ENCODE measurements at regions not wholly inside any gene's neighbourhood (a gene's known extent, or its start where the extent isn't known, plus 50 kb on each side); places are given as distances from the start of the nearest gene placed in this dataset.
A peak's percentile ranks its signal among the peaks of the same experiment; 100 is the strongest.
"Not testable (repeated sequence)": the region's sequence is repeated elsewhere in the genome, so short reads cannot be mapped to it uniquely, and the experiment has no call there.

DNA sequence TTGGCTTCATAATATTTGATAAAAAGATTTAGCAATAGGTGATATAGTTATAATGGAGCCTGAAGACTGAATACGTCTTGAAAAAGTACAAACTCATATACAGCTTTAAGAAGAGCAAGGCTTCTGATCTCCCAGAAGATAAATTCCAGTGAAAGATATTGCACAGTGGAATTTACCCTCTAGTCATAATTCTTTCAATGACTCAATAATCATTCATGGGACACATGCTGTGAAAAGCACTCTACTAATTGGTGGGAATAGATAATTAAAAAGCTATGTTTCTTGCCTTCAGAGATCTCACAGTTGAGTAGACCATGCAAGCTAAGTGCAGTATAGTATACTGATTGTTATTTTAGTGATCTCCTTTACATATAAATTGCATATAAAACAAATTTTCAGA is 538.6 kb upstream of the CYLC2 start:
- Histone ChIP-seq H3K9ac (ENCODE audit: insufficient read length, low read depth) (no peak overlapping the region), H3K9me3 (ENCODE audit: insufficient read depth, low read length) (no peaks in the 10 kb centered on the region), H3K36me3 (ENCODE audit: insufficient read depth, insufficient read length, low read length) (no peaks in the 10 kb centered on the region), H3K27me3 (ENCODE audit: insufficient read depth, insufficient read length) (no peaks in the 10 kb centered on the region), H3K4me1 (ENCODE audit: insufficient read depth, insufficient read length) (no peaks in the 10 kb centered on the region), H3K4me3 (ENCODE audit: insufficient read length, low read depth) (no peak overlapping the region)
- no peak for DNase-seq (ENCODE audit: low read depth, low spot score)
- no peak for TF ChIP-seq YY1 (IDR thresholded peaks at IDR 0.05; ENCODE audit: insufficient read depth, insufficient read length)
- no peak for TF ChIP-seq SUZ12 (IDR thresholded peaks at IDR 0.05; ENCODE audit: extremely low read depth, insufficient read depth, insufficient read length)
- no peak for TF ChIP-seq ZNF274 (IDR thresholded peaks at IDR 0.05; ENCODE audit: low read depth, low read length)

DNA sequence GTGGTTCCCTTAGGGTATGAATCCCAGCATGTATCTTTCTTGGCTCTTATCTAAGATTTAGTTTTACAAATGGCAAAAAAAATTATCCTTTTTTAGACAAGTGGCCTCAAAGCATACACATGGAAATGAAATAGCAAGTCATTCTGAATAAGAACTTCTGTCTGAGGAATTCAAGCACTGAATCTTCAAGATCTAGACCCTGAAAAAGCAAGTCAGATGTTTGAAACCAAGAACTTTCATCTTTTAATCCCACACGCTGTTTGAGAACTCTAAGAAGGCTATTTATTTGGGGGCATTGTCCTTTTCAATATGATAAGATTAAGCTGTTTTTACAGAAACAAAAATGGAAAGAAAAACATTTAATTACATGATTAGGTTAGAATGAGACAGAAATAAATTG is 549.2 kb upstream of the CYLC2 start:
- no peak for TF ChIP-seq SUZ12 (IDR thresholded peaks at IDR 0.05; ENCODE audit: extremely low read depth, insufficient read depth, insufficient read length)
- TF ChIP-seq YY1 (IDR thresholded peaks at IDR 0.05; ENCODE audit: insufficient read depth, insufficient read length) = no peak
- TF ChIP-seq ZNF274 (IDR thresholded peaks at IDR 0.05; ENCODE audit: low read depth, low read length) = no peak
- Histone ChIP-seq H3K4me3 (ENCODE audit: insufficient read length, low read depth) (no peak overlapping the region), H3K9me3 (ENCODE audit: insufficient read depth, low read length) (no peaks in the 10 kb centered on the region), H3K27me3 (ENCODE audit: insufficient read depth, insufficient read length) (no peaks in the 10 kb centered on the region), H3K36me3 (ENCODE audit: insufficient read depth, insufficient read length, low read length) (no peaks in the 10 kb centered on the region), H3K9ac (ENCODE audit: insufficient read length, low read depth) (no peak overlapping the region), H3K4me1 (ENCODE audit: insufficient read depth, insufficient read length) (no peaks in the 10 kb centered on the region)
- DNase-seq (ENCODE audit: low read depth, low spot score) = no peak

DNA sequence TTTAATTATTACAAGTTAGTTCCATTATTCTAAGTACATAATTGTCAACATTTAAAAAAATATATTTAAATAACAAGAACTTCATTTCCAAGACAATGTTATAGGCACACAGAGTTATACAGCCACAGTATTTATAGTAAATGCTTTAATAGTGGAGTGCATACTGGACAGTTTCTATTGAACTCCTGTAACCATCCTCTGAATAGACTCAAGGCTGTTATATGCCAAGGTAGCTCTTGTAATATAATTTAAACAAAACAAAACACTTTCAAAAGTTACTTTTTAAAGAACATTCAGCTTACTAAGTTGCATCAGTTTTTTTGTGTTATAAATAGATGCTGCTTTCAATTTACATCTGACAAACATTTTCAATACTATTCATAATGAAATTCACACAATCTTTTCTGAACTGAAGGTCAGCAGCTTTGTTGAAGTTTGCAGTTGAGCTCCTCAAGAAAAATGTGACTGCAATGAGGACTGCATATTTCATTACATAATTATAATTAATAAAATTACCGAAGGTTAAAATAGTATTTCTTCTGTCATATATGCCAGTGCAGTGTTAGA is 549.9 kb upstream of the CYLC2 start:
- Histone ChIP-seq H3K36me3 (ENCODE audit: insufficient read depth, insufficient read length, low read length) (no peaks in the 10 kb centered on the region), H3K27me3 (ENCODE audit: insufficient read depth, insufficient read length) (no peaks in the 10 kb centered on the region), H3K4me1 (ENCODE audit: insufficient read depth, insufficient read length) (no peaks in the 10 kb centered on the region), H3K4me3 (ENCODE audit: insufficient read length, low read depth) (no peak overlapping the region), H3K9me3 (ENCODE audit: insufficient read depth, low read length) (no peaks in the 10 kb centered on the region), H3K9ac (ENCODE audit: insufficient read length, low read depth) (no peak overlapping the region)
- DNase-seq (ENCODE audit: low read depth, low spot score) = no peak
- TF ChIP-seq ZNF274 (IDR thresholded peaks at IDR 0.05; ENCODE audit: low read depth, low read length) = no peak
- TF ChIP-seq YY1 (IDR thresholded peaks at IDR 0.05; ENCODE audit: insufficient read depth, insufficient read length) = no peak
- no peak for TF ChIP-seq SUZ12 (IDR thresholded peaks at IDR 0.05; ENCODE audit: extremely low read depth, insufficient read depth, insufficient read length)

- no peaks in the 10 kb centered on the region for H3K4me1 ChIP-seq (ENCODE audit: insufficient read depth, insufficient read length)
- H3K27me3 ChIP-seq (ENCODE audit: insufficient read depth, insufficient read length) = no peaks in the 10 kb centered on the region
- no peak overlapping the region for H3K9ac ChIP-seq (ENCODE audit: insufficient read length, low read depth)
- no peak for TF ChIP-seq YY1 (IDR thresholded peaks at IDR 0.05; ENCODE audit: insufficient read depth, insufficient read length)
- no peak for TF ChIP-seq SUZ12 (IDR thresholded peaks at IDR 0.05; ENCODE audit: extremely low read depth, insufficient read depth, insufficient read length)
- no peak for TF ChIP-seq ZNF274 (IDR thresholded peaks at IDR 0.05; ENCODE audit: low read depth, low read length)
- no peaks in the 10 kb centered on the region for H3K36me3 ChIP-seq (ENCODE audit: insufficient read depth, insufficient read length, low read length)
- no peak for DNase-seq (ENCODE audit: low read depth, low spot score)
- no peak overlapping the region for H3K4me3 ChIP-seq (ENCODE audit: insufficient read length, low read depth)
- H3K9me3 ChIP-seq (ENCODE audit: insufficient read depth, low read length) = no peaks in the 10 kb centered on the region; the same call in 1 of the 2 replicates
Observed at GRCh38 chr9:102439583-102439982, 555.5 kb upstream of the CYLC2 start.

- not testable (repeated sequence) for H3K9me3 ChIP-seq (ENCODE audit: insufficient read depth, low read length); H3K9ac ChIP-seq (ENCODE audit: insufficient read length, low read depth); H3K27me3 ChIP-seq (ENCODE audit: insufficient read depth, insufficient read length); H3K4me3 ChIP-seq (ENCODE audit: insufficient read length, low read depth); H3K36me3 ChIP-seq (ENCODE audit: insufficient read depth, insufficient read length, low read length); H3K4me1 ChIP-seq (ENCODE audit: insufficient read depth, insufficient read length); DNase-seq (ENCODE audit: low read depth, low spot score)
Observed at GRCh38 chr9:102436599-102436998, 558.5 kb upstream of the CYLC2 start.

DNA sequence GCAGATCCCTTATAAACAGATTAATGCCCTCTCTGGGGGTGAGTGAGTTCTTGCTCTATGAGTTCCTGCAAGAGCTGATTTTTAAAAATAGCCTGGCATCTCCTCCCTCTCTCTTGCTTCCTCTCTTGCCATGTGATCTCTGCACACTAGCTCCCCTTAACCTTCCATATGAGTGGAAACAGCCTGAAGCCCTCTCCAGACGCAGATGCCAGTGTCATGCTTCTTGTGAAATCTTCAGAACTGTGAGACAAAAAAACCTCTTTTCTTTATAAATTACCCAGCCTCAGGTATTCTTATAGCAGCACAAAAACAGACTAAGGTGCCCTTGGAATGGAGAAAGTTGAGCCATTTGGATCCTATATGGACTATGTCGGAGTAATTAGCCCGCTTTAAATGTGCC is 559.7 kb upstream of the CYLC2 start:
- no peak overlapping the region for H3K4me3 ChIP-seq (ENCODE audit: insufficient read length, low read depth)
- H3K9me3 ChIP-seq (ENCODE audit: insufficient read depth, low read length) = no peaks in the 10 kb centered on the region; the same call in 1 of the 2 replicates
- H3K36me3 ChIP-seq (ENCODE audit: insufficient read depth, insufficient read length, low read length) = no peaks in the 10 kb centered on the region
- no peak for DNase-seq (ENCODE audit: low read depth, low spot score)
- no peak overlapping the region for H3K9ac ChIP-seq (ENCODE audit: insufficient read length, low read depth)
- no peak for TF ChIP-seq ZNF274 (IDR thresholded peaks at IDR 0.05; ENCODE audit: low read depth, low read length)
- H3K4me1 ChIP-seq (ENCODE audit: insufficient read depth, insufficient read length) = peaks cover 3% of the 10 kb centered on the region
- no peaks in the 10 kb centered on the region for H3K27me3 ChIP-seq (ENCODE audit: insufficient read depth, insufficient read length)

- peak; percentile 9 for DNase-seq (ENCODE audit: low read depth, low spot score)
- TF ChIP-seq YY1 (IDR thresholded peaks at IDR 0.05; ENCODE audit: insufficient read depth, insufficient read length) (no peak), ZNF274 (IDR thresholded peaks at IDR 0.05; ENCODE audit: low read depth, low read length) (no peak), SUZ12 (IDR thresholded peaks at IDR 0.05; ENCODE audit: extremely low read depth, insufficient read depth, insufficient read length) (no peak)
- peaks cover 3% of the 10 kb centered on the region for H3K4me1 ChIP-seq (ENCODE audit: insufficient read depth, insufficient read length)
- no peaks in the 10 kb centered on the region; the same call in 1 of the 2 replicates for H3K9me3 ChIP-seq (ENCODE audit: insufficient read depth, low read length)
- H3K4me3 ChIP-seq (ENCODE audit: insufficient read length, low read depth) = no peak overlapping the region
- no peaks in the 10 kb centered on the region for H3K36me3 ChIP-seq (ENCODE audit: insufficient read depth, insufficient read length, low read length)
- H3K9ac ChIP-seq (ENCODE audit: insufficient read length, low read depth) = no peak overlapping the region
- H3K27me3 ChIP-seq (ENCODE audit: insufficient read depth, insufficient read length) = no peaks in the 10 kb centered on the region
Observed at GRCh38 chr9:102434545-102434944, 560.6 kb upstream of the CYLC2 start.

- H3K27me3 ChIP-seq (ENCODE audit: insufficient read depth, insufficient read length) = no peaks in the 10 kb centered on the region
- H3K4me3 ChIP-seq (ENCODE audit: insufficient read length, low read depth) = no peak overlapping the region
- no peaks in the 10 kb centered on the region for H3K36me3 ChIP-seq (ENCODE audit: insufficient read depth, insufficient read length, low read length)
- DNase-seq (ENCODE audit: low read depth, low spot score) = no peak
- H3K9me3 ChIP-seq (ENCODE audit: insufficient read depth, low read length) = no peaks in the 10 kb centered on the region
- no peak overlapping the region for H3K9ac ChIP-seq (ENCODE audit: insufficient read length, low read depth)
- no peaks in the 10 kb centered on the region for H3K4me1 ChIP-seq (ENCODE audit: insufficient read depth, insufficient read length)
- TF ChIP-seq SUZ12 (IDR thresholded peaks at IDR 0.05; ENCODE audit: extremely low read depth, insufficient read depth, insufficient read length) (no peak), ZNF274 (IDR thresholded peaks at IDR 0.05; ENCODE audit: low read depth, low read length) (no peak), YY1 (IDR thresholded peaks at IDR 0.05; ENCODE audit: insufficient read depth, insufficient read length) (no peak)
Observed at GRCh38 chr9:102428305-102428704, 566.8 kb upstream of the CYLC2 start.

GRCh38 chr9:102416251-102416650 is 578.9 kb upstream of the CYLC2 start:
- H3K4me3 ChIP-seq (ENCODE audit: insufficient read length, low read depth); H3K36me3 ChIP-seq (ENCODE audit: insufficient read depth, insufficient read length, low read length); H3K9ac ChIP-seq (ENCODE audit: insufficient read length, low read depth); H3K9me3 ChIP-seq (ENCODE audit: insufficient read depth, low read length); DNase-seq (ENCODE audit: low read depth, low spot score); H3K27me3 ChIP-seq (ENCODE audit: insufficient read depth, insufficient read length); H3K4me1 ChIP-seq (ENCODE audit: insufficient read depth, insufficient read length): not testable (repeated sequence)

Measured in NT2/D1 (cell line).